Epithelial cell of esophagus (primary cell): ENCODE measurements at regions not wholly inside any gene's neighbourhood (a gene's known extent, or its start where the extent isn't known, plus 50 kb on each side); places are given as distances from the start of the nearest gene placed in this dataset.

ENCODE experiments used
- DNase-seq: peaks from one replicate; pipeline ENCODE4 v3.0.0; 2010; ENCODE audit warnings: low read depth
- H3K4me3 ChIP-seq: 2 replicates; pipeline ENCODE4 v1.5.1; 2011; ENCODE audit warnings: mild to moderate bottlenecking, low read length, control low read depth
- CTCF ChIP-seq: IDR thresholded peaks from 2 replicates; pipeline ENCODE4 v1.5.1; 2011; ENCODE audit warnings: low read depth, mild to moderate bottlenecking, low read length, control low read depth, inconsistent platforms; ENCODE audit not compliant: insufficient read depth; ENCODE audit errors: missing control alignments

- DNase-seq, result no peak
- no peak overlapping the region for H3K4me3 ChIP-seq
- no peak for TF ChIP-seq CTCF
Measured at GRCh38 chr18:73261243-73261642, 393.5 kb upstream of the NETO1 start.

DNA sequence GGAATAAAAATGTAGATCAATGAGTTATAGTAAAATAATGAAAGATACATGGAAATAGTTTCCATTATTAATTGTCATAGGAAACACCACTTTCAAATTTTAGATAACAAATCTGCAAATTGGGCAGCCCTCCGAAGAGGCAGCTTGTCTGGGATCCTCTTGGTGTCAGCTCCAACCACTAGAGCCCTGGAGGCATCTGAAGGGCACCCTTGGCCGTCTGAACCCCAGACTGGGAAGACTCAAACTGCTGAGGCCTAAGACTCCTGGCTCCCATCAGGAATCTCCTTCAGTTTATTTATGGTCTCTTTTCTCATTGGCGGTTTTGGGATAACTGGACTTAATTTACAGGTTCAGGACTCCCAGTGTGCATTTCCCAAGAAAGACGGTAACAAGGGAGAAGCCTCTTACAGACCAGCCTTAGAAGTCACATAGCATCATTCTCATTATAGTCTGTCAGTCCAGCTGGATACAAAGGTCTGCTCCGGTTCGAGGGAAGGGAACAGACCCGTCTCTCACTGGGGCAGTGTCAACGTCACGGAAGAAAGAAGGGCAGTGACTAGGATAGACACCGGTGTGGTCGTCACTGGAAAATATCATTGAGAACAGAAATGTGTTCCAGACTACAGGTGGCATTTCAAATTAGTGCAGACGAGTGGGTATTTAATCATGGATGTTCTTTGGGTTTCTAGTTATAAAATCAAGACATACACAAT is 390.7 kb upstream of the NETO1 start:
- TF ChIP-seq CTCF, result no peak

DNA sequence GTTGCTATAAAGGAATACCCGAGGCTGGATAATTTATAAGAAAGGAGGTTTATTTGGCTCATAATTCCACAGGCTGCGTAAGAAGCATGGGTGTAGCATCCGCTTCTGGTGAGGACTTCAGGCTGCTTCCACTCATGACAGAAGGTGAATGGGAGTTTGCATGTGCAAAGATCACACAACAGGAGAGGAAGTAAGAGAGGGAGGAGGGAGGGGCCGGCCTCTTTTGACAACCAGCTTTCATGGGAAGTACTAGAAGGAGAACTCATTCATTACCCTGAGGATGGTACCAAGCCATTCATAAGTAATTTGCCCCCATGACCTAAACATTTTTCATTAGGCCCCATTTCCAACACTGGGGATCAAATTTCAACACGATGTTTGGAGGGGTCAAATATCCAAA is 386.8 kb upstream of the NETO1 start:
- no peak overlapping the region for H3K4me3 ChIP-seq
- DNase-seq, result no peak
- no peak for TF ChIP-seq CTCF

More for the DNA sequence above, 390.7 kb upstream of the NETO1 start:
- DNase-seq, result no peak
- H3K4me3 ChIP-seq, result no peak overlapping the region

DNA sequence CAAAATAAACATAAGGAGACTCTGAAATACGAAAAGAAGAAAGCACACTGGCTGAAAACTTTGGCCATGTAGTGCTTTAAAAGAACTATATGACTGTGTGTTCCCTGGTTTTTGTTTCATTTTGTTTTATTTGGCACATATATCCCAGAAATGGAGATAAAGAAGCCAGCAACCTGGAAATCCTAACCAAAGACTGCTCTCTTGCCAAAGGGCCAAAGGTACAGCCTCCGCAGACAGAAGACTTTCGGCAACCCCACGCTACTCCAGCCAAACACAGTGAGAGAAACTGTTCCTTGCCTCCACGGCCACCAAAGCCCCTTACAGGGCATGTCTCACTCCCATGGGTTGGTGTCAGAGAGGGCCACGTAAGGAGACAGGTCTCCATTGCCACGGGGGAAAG is 381.2 kb upstream of the NETO1 start:
- no peak overlapping the region for H3K4me3 ChIP-seq
- DNase-seq, result no peak
- TF ChIP-seq CTCF, result no peak

- DNase-seq, result no peak
- H3K4me3 ChIP-seq, result no peak overlapping the region
- no peak for TF ChIP-seq CTCF
Measured at GRCh38 chr18:73246763-73247162, 379.0 kb upstream of the NETO1 start.

DNA sequence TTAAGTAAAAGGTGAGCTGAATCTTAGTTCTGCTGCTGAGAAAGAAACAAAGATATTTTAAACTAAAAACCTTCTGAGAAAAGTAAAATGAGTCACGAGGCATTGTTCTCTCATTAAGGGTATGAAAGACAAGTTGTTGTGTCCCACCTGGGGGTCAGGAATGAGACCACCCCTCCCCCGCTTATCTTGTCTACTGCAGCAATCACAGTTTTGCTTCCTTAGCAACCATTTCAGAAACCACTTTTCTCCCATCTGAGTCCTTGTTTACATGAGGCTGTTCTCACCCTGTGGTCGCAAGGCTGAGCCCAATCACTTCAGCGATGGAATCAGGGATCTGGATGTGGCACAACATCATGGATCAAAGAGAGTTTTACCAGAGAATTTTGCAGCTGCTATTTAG is 377.6 kb upstream of the NETO1 start:
- DNase-seq, result no peak
- TF ChIP-seq CTCF, result no peak
- H3K4me3 ChIP-seq, result no peak overlapping the region

- no peak overlapping the region for H3K4me3 ChIP-seq
- peak; percentile 41 for DNase-seq
- no peak for TF ChIP-seq CTCF
Measured at GRCh38 chr18:73244401-73244800, 376.6 kb upstream of the NETO1 start.
